HG03108 (cell line): ENCODE measurements at regions not wholly inside any gene's neighbourhood (a gene's known extent, or its start where the extent isn't known, plus 50 kb on each side); places are given as distances from the start of the nearest gene placed in this dataset.
"Not testable (repeated sequence)": the region's sequence is repeated elsewhere in the genome, so short reads cannot be mapped to it uniquely, and the experiment has no call there.

Experiments used
- ATAC-seq: cut with Tn5 transposase; IDR thresholded peaks from one replicate; pipeline ENCODE4 v1.9.1; 2021; ENCODE audit warnings: moderate library complexity; ENCODE audit not compliant: unreplicated experiment

DNA sequence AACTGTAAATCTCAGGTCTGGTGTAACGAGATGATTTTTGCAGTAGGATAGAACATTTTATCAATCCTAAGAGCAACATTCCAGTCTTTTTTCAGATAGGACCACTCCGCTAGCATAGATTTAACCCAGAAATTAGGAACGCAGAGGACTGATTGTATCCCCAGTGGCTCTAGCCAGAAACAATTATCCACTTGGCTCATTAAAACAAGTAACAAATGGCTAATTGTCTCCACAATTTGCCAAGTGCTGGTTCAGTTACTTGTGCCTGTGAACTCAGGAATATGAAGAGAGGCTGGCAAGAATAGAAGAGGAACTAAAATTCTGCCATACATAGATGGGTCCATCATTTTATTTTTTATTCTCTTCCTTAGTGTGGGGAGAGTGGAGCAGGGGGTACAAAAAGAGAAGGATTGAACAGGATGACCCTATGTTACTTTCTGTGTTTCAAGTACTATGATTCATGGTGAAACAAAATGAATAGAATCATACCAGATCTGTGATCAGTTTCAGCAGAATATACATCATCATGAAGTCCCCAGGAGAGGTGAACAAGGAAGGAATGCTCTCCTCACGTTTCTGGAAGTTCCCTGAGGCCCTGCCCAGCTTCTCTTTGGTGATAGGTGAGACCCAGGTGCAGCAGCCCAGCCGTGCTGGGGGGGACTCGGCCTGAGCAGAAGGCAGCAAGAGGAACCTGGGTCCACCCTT is 121.6 kb downstream of the ARL4C start:
- no peak for ATAC-seq

DNA sequence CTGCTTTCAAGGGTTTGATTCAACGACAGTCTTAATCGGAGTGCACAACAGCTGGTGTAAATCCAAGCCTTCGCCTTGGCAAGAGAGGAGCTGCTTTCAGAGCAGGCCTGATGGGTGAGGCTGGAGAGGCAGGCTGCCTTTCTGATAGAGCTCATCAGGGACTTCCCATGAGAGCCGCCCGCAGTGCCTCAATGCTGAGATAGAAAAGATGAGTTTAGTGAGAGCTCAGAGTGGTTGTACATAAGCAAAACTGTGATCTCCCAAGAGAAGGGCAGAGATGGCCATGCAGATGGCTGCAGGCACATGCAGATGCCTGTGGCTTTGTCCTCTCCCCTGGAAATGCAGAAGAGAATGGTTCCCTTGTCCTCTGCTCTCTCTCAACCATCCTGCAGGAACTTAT is 122.1 kb downstream of the ARL4C start:
- no peak for ATAC-seq

DNA sequence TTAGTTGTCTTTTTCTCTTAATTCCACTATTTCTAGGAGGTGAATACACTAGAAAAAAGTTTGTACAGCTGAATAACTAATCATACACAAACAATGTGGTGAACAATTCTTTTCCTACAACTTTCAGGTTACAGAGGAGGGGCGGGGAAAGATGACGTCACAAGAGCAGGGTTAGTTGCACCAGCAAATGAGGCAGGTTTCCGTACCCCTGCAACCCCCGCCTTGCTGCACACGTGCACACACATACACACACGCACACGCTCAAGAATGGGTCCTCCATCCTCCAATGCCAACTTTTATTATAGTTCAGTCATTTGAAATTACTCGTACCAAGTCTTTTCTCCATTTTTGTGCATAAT is 122.8 kb downstream of the ARL4C start:
- no peak for ATAC-seq

DNA sequence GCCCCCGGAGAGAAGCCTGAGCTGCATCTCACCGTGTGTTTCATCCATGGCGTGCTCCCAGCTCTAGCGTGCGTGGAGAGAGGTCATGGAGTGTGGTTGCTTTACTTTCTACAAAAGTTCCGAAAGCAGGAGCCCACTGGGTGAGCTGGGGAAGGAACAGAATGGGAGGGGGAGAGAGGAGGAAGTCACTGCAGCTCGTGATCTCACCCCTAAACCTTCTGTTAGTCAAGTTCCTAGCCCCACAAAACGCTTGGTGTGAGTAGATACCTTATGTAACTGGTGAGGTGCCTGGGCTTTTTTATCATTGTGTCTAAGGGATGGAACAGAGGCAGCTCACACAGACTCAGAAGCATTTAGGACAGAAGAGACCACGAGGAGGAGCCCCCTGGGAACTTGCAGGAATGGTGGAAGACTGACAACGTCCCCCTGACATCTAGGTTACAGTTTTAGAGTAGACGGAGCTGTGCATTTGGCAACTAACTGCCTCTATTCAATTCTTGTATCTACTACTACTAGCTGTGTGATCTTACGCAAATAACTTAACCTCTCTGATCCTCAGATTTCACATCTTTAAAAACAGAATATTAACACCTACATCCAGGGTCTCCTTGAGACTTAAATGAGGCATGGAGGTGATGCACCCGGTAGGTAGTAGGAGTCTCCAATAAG is 123.3 kb downstream of the ARL4C start:
- no peak for ATAC-seq

DNA sequence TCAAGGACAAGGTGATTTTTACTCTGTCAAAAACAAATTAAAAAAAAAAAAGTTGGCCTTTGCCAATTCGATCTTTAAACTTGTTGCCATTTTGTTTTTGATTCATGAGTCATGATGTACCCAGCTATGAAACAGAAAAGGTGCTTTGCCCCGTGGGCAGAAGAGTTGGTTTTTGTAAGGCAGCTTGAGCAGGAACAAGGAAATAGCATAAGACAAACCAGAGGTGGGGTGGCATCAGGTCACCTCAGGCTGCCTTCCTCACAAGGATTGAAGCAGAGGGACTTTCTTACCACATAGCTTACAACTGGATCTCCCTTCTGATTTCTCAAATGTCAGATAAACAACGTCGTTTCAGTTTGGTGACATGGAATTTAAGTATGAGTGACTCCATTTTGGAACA is 123.8 kb downstream of the ARL4C start:
- ATAC-seq: no peak

DNA sequence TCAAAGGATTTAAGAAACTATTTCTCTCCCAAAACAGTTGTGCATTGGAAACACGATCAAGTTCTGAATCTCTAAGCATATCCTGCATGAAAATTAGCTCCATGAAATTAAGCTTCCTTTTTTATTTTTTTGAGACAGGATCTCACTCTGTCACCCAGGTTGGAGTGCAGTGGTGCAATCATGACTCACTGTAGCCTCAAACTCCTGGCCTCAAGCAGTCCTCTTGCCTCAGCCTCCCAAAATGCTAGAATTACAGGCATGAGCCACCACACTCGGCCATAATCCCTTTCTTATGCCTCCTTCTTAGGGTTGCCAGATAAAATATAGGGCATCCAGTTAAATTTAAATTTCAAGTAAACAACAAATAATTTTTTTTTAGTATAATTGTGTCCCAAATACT is 124.4 kb downstream of the ARL4C start:
- no peak for ATAC-seq

DNA sequence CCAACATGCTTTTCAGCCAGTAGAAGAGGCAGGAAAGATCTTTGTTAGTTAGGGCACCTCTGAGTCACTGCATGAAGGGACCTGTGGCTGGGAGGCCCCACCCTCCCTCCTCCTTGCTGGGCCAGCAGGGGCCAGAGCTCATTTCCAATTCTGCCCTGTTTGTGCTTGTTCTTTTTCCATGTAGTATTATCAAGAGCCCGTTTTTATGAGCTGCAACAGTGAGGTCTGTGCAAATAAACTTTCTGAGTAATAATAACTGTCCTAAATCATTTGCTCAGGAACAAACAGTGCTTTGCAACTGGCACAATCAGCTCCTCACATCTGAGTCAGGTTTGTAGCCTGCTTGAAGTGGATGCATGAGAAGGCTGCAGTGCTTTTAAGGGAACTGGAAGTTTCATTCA is 128.0 kb downstream of the ARL4C start:
- ATAC-seq: no peak

DNA sequence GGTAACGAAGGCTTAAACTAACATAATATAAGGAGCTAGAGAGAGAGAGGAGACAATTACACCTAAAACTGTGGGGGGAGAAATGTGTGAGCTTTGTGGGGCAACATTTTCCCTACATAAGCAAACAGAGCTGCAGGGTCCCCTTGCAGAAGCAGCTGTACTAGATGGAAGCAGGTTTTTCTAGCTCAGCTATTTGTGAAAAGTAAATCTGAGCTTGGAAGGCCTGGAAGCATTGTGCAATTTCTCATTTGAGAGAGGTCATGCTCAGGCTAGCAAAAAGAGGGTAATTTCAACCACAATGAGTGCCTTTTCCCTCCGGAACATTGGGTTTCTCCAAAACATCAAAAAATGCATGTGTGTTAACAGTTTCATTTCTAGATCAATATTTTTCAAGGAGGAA is 130.0 kb downstream of the ARL4C start:
- ATAC-seq: no peak

DNA sequence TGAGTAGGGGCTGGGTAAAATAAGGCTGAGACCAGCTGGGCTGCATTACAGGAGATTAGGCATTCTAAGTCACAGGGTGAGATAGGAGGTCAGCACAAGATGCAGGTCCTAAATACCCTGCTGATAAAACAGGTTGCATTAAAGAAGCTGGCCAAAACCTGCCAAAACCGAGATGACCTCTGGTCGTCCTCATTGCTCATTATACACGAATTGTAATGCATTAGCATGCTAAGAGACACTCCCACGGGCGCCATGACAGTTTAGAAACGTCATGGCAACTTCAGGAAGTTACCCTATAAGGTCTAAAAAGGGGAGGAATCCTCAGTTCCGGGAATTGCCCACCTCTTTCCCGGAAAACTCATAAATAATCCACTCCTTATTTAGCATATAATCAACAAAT is 132.2 kb downstream of the ARL4C start:
- ATAC-seq: no peak

DNA sequence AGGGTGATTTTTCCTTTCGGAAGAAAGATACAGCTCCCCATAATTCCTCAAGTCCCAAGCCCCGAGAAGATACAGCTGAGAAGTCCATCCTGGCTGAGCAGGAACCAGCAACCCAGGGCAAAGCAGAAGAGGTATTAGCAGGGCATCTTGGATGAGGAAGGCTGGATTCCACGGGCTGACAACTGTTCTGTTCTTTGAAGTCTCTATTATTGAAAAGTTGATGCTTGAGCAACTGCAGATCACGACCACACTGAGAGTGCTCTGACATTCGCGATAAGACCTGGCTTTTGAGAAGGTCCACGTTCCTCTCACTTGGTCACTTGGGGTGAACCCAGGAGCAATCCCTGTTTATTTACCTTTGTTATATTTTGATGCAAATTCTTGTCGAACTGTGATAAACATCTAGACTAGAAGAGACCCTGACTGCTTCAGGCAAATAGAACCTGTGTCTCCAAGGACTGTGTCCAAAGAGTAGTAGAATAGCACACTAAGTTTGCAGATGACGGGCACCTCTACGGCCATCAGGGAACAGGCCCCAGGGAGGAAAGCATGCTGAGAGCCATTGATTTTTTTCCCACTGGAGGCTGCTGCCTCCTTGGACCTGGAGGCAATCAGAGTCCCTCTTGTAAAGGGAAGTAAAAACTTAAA is 133.1 kb downstream of the ARL4C start:
- ATAC-seq: no peak

DNA sequence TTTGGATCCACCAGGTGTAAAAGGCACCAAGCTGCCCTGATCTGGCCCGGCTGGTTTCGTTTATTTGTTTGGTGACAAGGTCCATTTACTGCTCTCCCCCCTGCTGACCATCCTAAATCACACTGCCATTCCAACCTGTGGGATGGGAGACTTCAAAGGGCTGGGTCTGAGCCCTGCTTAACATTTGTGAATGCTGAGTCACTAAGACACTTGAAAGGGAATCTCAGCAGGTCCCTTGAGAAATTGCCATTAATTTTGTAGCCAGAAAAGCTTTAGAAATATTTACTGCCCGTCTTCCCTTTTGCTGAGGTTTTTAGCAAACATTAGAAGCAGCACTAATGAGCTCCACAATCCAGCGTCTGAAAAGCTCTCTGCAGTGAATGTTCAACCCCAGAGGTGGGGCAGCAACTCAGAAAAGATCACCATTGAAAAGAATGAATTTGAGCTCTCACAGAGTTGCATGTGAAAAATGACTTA is 133.8 kb downstream of the ARL4C start:
- no peak for ATAC-seq

DNA sequence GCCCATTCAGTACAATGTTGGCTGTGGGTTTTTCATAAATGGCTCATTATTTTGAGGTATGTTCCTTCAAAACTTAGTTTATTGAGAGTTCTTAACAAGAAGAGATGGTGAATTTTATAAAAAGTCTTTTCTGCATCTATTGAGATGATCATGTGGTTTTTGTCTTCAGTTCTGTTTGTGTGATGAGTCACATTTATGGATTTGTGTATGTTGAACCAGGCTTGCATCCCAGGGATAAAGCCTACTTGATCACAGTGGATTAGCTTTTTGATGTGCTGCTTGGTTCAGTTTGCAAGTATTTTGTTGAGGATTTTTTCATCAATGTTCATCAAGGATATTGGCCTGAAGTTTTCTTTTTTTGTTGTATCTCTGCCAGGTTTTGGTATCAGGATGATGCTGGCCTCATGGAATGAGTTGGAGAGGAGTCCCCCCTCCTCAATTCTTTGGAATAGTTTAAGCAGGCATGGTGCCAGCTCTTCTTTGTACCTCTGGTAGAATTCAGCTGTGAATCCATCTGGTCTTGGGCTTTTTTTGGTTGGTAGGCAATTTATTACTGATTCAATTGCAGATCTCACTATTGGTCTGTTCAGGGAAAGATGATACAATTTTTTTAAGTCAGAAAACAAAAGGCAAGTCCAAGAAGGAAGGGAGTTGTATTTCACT is 136.4 kb downstream of the ARL4C start:
- not testable (repeated sequence) for ATAC-seq

DNA sequence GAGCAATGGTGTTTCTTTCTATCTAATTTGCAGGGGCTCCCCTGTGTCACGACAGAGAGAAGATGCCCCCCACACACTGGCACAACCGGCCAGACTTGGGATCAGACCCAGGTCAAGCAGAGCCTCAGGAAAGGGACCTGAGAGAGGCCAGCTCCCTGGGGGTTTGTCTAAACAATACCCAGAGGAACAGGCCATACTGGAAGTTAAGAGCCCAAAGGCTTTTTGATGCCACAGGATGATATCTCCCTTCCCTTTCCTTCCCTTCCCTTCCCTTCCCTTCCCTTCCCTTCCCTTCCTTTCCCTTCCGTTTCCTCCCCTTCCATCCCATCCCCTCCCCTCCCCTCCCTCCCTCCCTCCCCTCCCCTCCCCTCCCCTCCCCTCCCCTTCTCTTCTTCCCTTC is 139.2 kb downstream of the ARL4C start:
- ATAC-seq: no peak

DNA sequence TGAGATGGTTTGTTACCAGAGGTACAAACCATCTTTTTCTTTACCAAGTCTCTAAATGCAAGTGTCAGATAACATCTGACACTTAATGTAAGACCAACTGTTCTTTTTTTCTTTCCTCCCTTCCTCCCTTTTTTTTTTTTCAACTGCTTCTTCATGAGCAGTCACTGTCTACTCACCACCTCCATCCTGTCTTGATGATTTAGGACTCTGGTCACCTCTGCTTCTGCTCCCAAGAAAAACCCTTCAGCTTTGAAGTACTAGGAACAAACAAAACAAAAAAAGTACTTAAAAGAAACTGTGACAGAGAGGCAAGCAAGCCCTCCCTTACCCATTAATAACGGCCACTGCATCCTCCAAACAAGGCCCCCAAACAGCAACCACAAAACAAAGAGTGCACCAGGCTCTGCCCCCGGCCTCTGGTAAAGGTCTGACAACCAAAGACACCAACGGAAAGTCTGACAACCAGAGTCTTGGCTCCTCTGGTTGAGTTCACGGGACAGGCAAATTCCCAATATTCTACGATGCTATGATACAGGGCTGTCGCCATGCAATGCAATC is 141.0 kb downstream of the ARL4C start:
- no peak for ATAC-seq

DNA sequence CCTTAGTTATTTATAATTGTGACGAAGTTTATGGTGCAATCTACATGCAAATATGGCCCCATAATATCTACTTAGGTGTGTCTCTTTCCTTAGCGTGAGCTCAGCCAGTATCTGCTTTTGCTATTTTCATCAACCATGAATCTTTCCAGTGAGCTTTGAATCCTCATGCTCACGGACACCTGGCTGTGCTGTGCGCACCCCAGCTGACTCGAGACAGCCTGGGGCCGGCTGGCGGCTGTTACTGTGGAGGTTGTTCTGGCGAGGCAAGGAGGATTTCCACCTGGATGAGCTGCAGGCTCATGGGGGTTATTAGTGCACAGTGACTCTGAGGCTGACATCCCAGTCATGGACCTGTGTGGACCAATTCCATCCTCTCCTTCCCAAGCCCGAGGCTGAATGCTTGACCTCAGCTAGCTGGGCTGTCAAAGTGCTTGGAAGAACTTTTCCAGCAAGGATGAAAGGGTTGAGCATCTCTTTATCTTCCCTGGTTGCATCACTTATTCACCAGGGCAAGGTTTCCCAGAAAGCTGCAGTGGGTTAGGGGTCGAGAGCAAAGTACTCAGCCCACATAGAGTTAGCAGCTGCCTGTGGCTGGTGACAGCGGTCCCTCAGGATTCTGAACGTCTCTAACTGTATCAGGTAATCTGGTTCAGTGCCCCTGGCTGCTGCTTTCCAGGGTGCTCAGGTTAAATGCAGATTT is 141.7 kb downstream of the ARL4C start:
- no peak for ATAC-seq

DNA sequence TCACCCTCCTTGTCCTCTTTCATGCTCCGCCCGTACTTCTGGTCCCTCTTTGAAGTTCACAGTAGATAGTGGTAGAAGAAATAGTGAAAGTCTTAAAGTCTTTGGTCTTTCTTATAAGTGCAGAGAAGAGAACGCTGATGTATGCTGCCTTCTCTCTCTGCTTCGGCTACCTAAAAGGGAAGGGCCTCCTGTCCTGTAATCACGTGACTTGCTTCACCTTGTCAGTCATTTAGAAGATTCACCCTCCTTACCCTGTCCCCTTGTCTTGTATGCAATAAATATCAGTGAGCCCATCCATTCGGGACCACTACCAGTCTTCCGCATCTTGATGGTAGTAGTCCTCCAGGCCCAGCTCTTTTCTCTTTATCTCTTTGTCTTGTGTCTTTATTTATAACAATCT is 144.6 kb downstream of the ARL4C start:
- no peak for ATAC-seq

DNA sequence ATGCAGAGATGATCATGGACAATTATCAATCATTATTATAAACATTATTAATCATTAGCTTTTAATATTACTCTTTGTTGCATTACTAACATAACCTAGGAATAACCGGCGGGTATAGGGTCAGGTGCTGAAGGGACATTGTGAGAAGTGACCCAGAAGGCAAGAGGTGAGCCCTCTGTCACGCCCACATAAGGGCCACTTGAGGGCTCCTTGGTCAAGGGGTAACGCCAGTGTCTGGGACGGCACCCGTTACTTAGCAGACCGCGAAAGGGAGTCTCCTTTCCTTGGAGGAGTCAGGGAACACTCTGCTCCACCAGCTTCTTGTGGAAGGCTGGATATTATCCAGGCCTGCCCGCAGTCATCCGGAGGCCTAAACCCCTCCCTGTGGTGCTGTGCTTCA is 145.0 kb downstream of the ARL4C start:
- not testable (repeated sequence) for ATAC-seq

DNA sequence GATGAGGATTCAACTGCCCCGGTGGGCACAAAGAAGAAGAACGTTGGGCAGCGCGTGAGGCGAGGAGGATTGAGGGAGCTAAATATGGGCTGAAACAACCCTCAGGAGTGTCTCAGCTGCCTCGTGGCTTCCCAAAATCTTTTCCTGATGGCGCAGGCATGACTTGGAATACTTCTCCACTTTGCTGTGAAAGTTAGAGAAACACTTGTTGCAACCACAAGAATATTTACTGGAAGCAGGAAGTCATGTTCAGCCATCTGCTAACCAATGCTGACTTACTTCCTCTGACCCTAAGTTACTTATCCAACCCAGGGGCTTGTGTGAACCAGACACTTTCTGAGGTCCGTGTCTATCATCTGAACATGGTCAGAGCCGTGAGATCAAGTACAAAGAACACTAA is 148.8 kb downstream of the ARL4C start:
- ATAC-seq: no peak

DNA sequence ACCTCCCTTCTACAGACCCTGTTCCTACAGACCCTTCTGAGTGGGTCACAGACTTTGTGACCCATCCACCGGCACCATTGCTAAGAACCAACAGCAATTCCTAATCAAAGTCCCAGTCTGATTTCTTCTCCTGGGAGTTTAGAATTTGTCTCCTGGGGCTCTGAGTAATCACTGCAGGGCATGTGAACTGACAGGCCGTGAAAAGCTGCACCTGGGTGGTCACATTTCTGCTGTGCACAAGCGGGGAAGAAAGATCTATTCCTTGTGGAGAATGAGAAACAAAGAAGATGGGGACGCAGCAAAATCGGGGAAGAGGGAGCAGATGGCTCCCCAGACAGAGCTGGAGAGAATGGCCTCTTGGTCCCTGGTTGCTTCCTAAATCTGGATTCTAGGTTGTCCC is 151.0 kb downstream of the ARL4C start:
- no peak for ATAC-seq

DNA sequence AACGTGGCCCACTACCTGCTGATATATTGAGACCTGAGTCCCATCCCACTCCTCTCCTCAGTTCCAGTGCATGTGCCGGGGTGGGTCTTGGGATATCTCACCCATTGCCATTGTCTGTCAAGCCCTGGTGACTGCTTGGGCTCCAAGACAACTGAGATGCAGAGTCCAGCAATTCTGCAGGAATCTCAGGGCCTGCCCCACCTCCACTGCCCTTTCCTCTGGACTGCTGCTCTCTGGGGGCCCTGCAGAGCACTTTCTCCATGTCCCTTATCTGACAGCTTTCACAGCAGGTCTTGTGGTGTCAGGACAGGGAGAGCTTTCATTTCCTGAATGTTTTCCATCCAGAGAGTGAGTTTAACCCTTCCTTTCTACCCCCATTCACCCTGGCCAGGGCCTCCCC is 152.9 kb downstream of the ARL4C start:
- no peak for ATAC-seq

DNA sequence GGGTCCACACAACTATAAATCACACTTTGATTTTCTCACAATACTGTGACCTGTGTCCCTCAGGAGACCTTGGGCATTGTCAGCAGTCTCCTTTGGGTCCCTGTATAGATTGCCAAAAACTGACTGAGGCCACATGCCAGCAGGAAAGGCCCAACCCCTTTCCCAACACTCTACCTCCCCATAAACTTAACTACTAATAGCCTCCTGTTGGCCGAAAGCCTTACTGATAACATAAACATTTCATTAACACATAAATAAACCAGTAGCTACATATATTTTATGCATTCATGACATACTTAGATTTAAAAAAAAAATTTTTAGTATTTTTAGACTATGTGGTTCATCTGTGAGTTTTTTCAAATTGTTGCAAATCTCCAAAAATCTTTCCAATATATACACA is 153.5 kb downstream of the ARL4C start:
- ATAC-seq: no peak
